ENCODE measurements at regions not wholly inside any gene's neighbourhood (a gene's known extent, or its start where the extent isn't known, plus 50 kb on each side); places are given as distances from the start of the nearest gene placed in this dataset.
"Not testable (repeated sequence)": the region's sequence is repeated elsewhere in the genome, so short reads cannot be mapped to it uniquely, and the experiment has no call there.

DNA sequence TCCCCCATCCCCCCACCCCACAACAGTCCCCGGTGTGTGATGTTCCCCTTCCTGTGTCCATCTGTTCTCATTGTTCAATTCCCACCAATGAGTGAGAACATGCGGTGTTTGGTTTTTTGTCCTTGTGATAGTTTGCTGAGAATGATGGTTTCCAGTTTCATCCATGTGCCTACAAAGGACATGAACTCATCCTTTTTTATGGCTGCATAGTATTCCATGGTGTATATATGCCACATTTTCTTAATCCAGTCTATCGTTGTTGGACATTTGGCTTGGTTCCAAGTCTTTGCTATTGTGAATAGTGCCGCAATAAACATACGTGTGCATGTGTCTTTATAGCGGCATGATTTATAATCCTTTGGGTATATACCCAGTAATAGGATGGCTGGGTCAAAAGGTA, 123.6 kb downstream of the PRDM13 start:
- H3K56ac ChIP-seq (replicated peaks; ENCODE audit: insufficient read length, low read depth, low read length); POLR2A ChIA-PET (ENCODE audit: partially characterized antibody): not testable (repeated sequence)

More for the DNA sequence above, 123.6 kb downstream of the PRDM13 start:
- H2BK20ac ChIP-seq (ENCODE audit: low read length); H3K9me3 ChIP-seq (ENCODE audit: insufficient read depth in 2 of 2, low read depth in 1 of 2, low read length in 1 of 2); H2BK12ac ChIP-seq (ENCODE audit: low read depth, low read length); H3K4me2 ChIP-seq (ENCODE audit: insufficient read depth in 1 of 2, low read depth in 2 of 2, low read length in 2 of 2); H3K4ac ChIP-seq (replicated peaks; ENCODE audit: insufficient read length, low read depth, low read length); H2AK5ac ChIP-seq (ENCODE audit: low read depth, low read length); H3K27ac ChIP-seq (ENCODE audit: low read depth, low read length); FAIRE-seq; H2BK5ac ChIP-seq (ENCODE audit: low read depth, low read length); H2BK120ac ChIP-seq (replicated peaks; ENCODE audit: low read depth, low read length); H2BK15ac ChIP-seq (ENCODE audit: low read length); H3K79me1 ChIP-seq (ENCODE audit: low read depth, low read length); H4K8ac ChIP-seq (ENCODE audit: extremely low read depth, insufficient read depth, low read length); H3K36me3 ChIP-seq (ENCODE audit: control insufficient read depth in 2 of 4, insufficient read depth in 4 of 4, low read length in 3 of 4); H2AFZ ChIP-seq (ENCODE audit: low read length); H3K23ac ChIP-seq (ENCODE audit: insufficient read length); H3K23me2 ChIP-seq (ENCODE audit: low read depth, low read length); H3K18ac ChIP-seq (ENCODE audit: extremely low read depth, low read length); H3K9ac ChIP-seq (replicated peaks in 1 of 4; ENCODE audit: extremely low read depth in 1 of 4, low read depth in 3 of 4, low read length in 3 of 4); H3K27me3 ChIP-seq (replicated peaks in 1 of 4; ENCODE audit: control insufficient read depth in 3 of 4, extremely low read depth in 1 of 4, insufficient read depth in 3 of 4, low read length in 3 of 4); H4K5ac ChIP-seq (ENCODE audit: insufficient read length, low read depth, low read length); H4K20me1 ChIP-seq (replicated peaks in 1 of 2; ENCODE audit: control insufficient read depth in 1 of 2, insufficient read depth in 2 of 2, low read length in 2 of 2); DNase-seq (ENCODE audit: low read depth in 1 of 2, low spot score in 2 of 2); H3K4me1 ChIP-seq (replicated peaks in 1 of 4; ENCODE audit: control insufficient read depth in 3 of 4, insufficient read depth in 4 of 4, low read length in 3 of 4); H3K79me2 ChIP-seq (ENCODE audit: control insufficient read depth in 1 of 2, insufficient read depth in 2 of 2, low read length in 2 of 2); H3K4me3 ChIP-seq (ENCODE audit: extremely low read depth in 1 of 4, insufficient read depth in 2 of 4, low read depth in 3 of 4, low read length in 4 of 4); H3K14ac ChIP-seq (ENCODE audit: insufficient read length); H4K91ac ChIP-seq (replicated peaks; ENCODE audit: insufficient read length, low read length): not testable (repeated sequence)
- CTCF ChIA-PET (ENCODE audit: partially characterized antibody): interaction anchor here (1.3 to 1.6 kb wide), 2 partner anchors 16 to 141 kb away, joined by 3 read pairs; no protein-coding TSS in a partner anchor
- 95% methylated on average over 5 of the region's 6 CpGs; no CpG with 5 or more reads in 1 of the 2 experiments for WGBS, 2 experiments (ENCODE audit: extremely low coverage in 1 of 2, insufficient coverage in 1 of 2, insufficient read length in 1 of 2, insufficient replicate concordance in 2 of 2, low coverage in 1 of 2, low lambda C conversion rate in 2 of 2, missing lambda C conversion rate in 1 of 2)

Data from H1 (cell line).